Caco-2 (cell line): ENCODE measurements at regions not wholly inside any gene's neighbourhood (a gene's known extent, or its start where the extent isn't known, plus 50 kb on each side); places are given as distances from the start of the nearest gene placed in this dataset.

Experiments used
- BruUV-seq: library from RNA; stranded (reverse); fragments of 400-500 nt; replicated peaks from 2 replicates; lab custom pipeline; 2021; lab: Mats Ljungman, UMichigan
- CTCF ChIA-PET: fragments of 300-600 bp; sonication (Branson Sonifier 250); formaldehyde crosslinking; loops from one replicate; lab custom pipeline; 2022; ENCODE audit warnings: antibody characterized with exemption; lab: Charles Lee
- POLR2A ChIA-PET: fragments of 300-600 bp; sonication (Branson Sonifier 250); formaldehyde crosslinking; loops from one replicate; lab custom pipeline; 2022; ENCODE audit warnings: antibody characterized with exemption; lab: Charles Lee
- DNase-seq, 2 experiments: peaks; one replicate each; pipeline versions ENCODE4 v3.0.0 to v3.0.0-alpha.2; 2020 to 2022
- H3K27me3 ChIP-seq: replicated peaks from 2 replicates; pipeline ENCODE4 v1.6.0; 2011; ENCODE audit warnings: low read length; ENCODE audit not compliant: control insufficient read depth, insufficient read depth
- H3K36me3 ChIP-seq: 2 replicates; pipeline ENCODE4 v1.5.1; 2011; ENCODE audit warnings: low read length; ENCODE audit not compliant: control insufficient read depth, insufficient read depth
- H3K4me1 ChIP-seq: fragments of 250-450 bp; sonication (Bioruptor Pico); 2 replicates; pipeline ENCODE4 v1.5.1; 2020; ENCODE audit warnings: mild to moderate bottlenecking
- H3K4me3 ChIP-seq: 2 replicates; pipeline ENCODE4 v1.5.1; 2011; ENCODE audit warnings: low read depth, mild to moderate bottlenecking, control low read depth, low read length
- H3K9me3 ChIP-seq: fragments of 250-450 bp; sonication (Bioruptor Pico); 2 replicates; pipeline ENCODE4 v1.5.1; 2020; ENCODE audit warnings: mild to moderate bottlenecking, moderate library complexity
- H3K27ac Mint-ChIP-seq: one replicate; pipeline ENCODE4 v1.8.0; 2022; ENCODE audit warnings: mixed read lengths; ENCODE audit not compliant: unreplicated experiment
- H3K27me3 Mint-ChIP-seq: one replicate; pipeline ENCODE4 v1.8.0; 2022; ENCODE audit warnings: mixed read lengths; ENCODE audit not compliant: insufficient read depth, unreplicated experiment
- H3K36me3 Mint-ChIP-seq: one replicate; pipeline ENCODE4 v1.8.0; 2022; ENCODE audit warnings: mild to moderate bottlenecking, mixed read lengths; ENCODE audit not compliant: insufficient read depth, unreplicated experiment
- H3K4me1 Mint-ChIP-seq: one replicate; pipeline ENCODE4 v1.8.0; 2022; ENCODE audit warnings: low read depth, mixed read lengths; ENCODE audit not compliant: unreplicated experiment
- H3K4me3 Mint-ChIP-seq: one replicate; pipeline ENCODE4 v1.8.0; 2022; ENCODE audit warnings: mild to moderate bottlenecking, moderate library complexity, mixed read lengths; ENCODE audit not compliant: unreplicated experiment
- H3K9me3 Mint-ChIP-seq: one replicate; pipeline ENCODE4 v1.8.0; 2022; ENCODE audit warnings: mixed read lengths; ENCODE audit not compliant: unreplicated experiment
- CTCF ChIP-seq, 2 experiments: fragments of 200-600 bp in 1 of 2; IDR thresholded peaks; 1 replicate in 1 of 2; 2 replicates in 1 of 2; pipeline versions ENCODE4 v1.5.1 to v1.8.0; 2011 to 2022; ENCODE audit warnings: antibody characterized with exemption in 1 of 2, control low read depth in 1 of 2, inconsistent platforms in 1 of 2, low read depth in 1 of 2, low read length in 1 of 2, mild to moderate bottlenecking in 1 of 2, moderate library complexity in 1 of 2; ENCODE audit not compliant: insufficient read depth in 1 of 2, severe bottlenecking in 1 of 2, unreplicated experiment in 1 of 2
- intact Hi-C: fragments of 100-400 bp; cut with micrococcal nuclease; formaldehyde crosslinking; loops from one replicate; pipeline ENCODE4 v1.10.0; 2022; ENCODE audit not compliant: unreplicated experiment

- Histone ChIP-seq H3K27me3 (no peaks in the 10 kb centered on the region), H3K4me3 (no peak overlapping the region), H3K36me3 (no peaks in the 10 kb centered on the region), H3K4me1 (no peaks in the 10 kb centered on the region), H3K9me3 (no peaks in the 10 kb centered on the region)
- no peaks in the 10 kb centered on the region for H3K4me1 Mint-ChIP-seq
- ChIA-PET CTCF (no interaction called here), POLR2A (no interaction called here)
- no peak overlapping the region for H3K27ac Mint-ChIP-seq
- intact Hi-C loops, result no loop called here
- TF ChIP-seq CTCF (IDR thresholded peaks at IDR 0.05; ENCODE audit: insufficient read depth in 1 of 2, low read depth in 1 of 2, low read length in 1 of 2, severe bottlenecking in 1 of 2, unreplicated experiment in 1 of 2), result no peak
- H3K9me3 Mint-ChIP-seq, result no peaks in the 10 kb centered on the region
- DNase-seq, result no peak
- H3K4me3 Mint-ChIP-seq, result no peak overlapping the region
- no peaks in the 10 kb centered on the region for H3K27me3 Mint-ChIP-seq
- no TSS peak for BruUV-seq
- H3K36me3 Mint-ChIP-seq, result no peaks in the 10 kb centered on the region
These were observed 1738.8 kb downstream of the EFNA5 start for GRCh38 chr5:105931881-105932421.

DNA sequence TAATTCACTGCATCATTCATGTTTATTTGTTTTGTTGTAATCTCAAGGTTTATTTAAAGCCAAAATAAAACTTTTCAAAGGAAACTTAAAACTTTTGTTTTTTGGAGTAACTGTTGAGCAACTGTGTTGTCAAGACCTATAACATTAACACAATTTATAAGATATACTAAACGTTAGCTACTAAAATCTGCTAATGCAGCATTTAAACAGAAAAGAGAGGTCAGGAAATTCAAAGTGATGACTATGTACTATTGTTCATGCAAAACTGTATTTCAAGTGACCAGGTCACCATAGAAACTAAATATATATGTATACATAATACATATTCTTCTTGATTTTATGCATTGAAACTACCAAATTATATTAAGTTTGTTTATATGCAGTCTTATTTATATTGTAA lies 1740.9 kb downstream of the EFNA5 start:
- H3K4me1 Mint-ChIP-seq, result no peaks in the 10 kb centered on the region

DNA sequence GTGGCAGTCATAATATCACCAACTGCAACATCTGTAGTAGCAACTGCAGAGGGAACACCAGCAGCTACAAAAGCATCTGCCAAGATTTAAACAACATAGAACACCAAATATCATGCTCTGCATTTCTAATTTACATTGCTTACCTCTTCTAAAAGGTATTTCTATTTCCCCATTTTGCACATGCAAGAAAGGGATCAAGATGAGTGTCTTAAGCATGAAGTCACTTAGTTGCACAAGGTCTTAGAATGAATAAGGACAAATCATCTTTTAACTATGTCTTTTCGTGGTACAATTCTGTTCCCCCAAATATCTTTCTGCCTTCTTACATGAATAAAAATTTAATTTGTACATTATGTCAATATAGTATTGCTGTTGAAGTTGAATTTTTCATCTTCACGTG lies 1746.4 kb downstream of the EFNA5 start:
- no peaks in the 10 kb centered on the region for H3K36me3 Mint-ChIP-seq
- Histone ChIP-seq H3K27me3 (no peaks in the 10 kb centered on the region), H3K9me3 (no peaks in the 10 kb centered on the region), H3K4me1 (no peaks in the 10 kb centered on the region), H3K4me3 (no peak overlapping the region), H3K36me3 (no peaks in the 10 kb centered on the region)
- no peak for TF ChIP-seq CTCF (IDR thresholded peaks at IDR 0.05; ENCODE audit: insufficient read depth in 1 of 2, low read depth in 1 of 2, low read length in 1 of 2, severe bottlenecking in 1 of 2, unreplicated experiment in 1 of 2)
- ChIA-PET POLR2A (no interaction called here), CTCF (no interaction called here)
- H3K9me3 Mint-ChIP-seq, result no peaks in the 10 kb centered on the region
- BruUV-seq, result no TSS peak
- H3K4me3 Mint-ChIP-seq, result no peak overlapping the region
- intact Hi-C loops, result no loop called here
- DNase-seq, result no peak
- no peaks in the 10 kb centered on the region for H3K4me1 Mint-ChIP-seq
- no peaks in the 10 kb centered on the region for H3K27me3 Mint-ChIP-seq
- no peak overlapping the region for H3K27ac Mint-ChIP-seq

More for the DNA sequence above, 1740.9 kb downstream of the EFNA5 start:
- H3K4me3 ChIP-seq, result no peak overlapping the region
- POLR2A ChIA-PET, result no interaction called here
- no TSS peak for BruUV-seq
- Mint-ChIP-seq H3K36me3 (no peaks in the 10 kb centered on the region), H3K27ac (no peak overlapping the region), H3K4me3 (no peak overlapping the region), H3K27me3 (no peaks in the 10 kb centered on the region), H3K9me3 (no peaks in the 10 kb centered on the region)
- no peaks in the 10 kb centered on the region for H3K9me3 ChIP-seq
- no peaks in the 10 kb centered on the region for H3K4me1 ChIP-seq
- CTCF ChIA-PET, result no interaction called here
- no peaks in the 10 kb centered on the region for H3K36me3 ChIP-seq
- no peaks in the 10 kb centered on the region for H3K27me3 ChIP-seq
- no peak for TF ChIP-seq CTCF (IDR thresholded peaks at IDR 0.05; ENCODE audit: insufficient read depth in 1 of 2, low read depth in 1 of 2, low read length in 1 of 2, severe bottlenecking in 1 of 2, unreplicated experiment in 1 of 2)
- DNase-seq, result no peak
- intact Hi-C loops, result no loop called here
